Heart left ventricle (tissue), 16 donors: ENCODE measurements at regions not wholly inside any gene's neighbourhood (a gene's known extent, or its start where the extent isn't known, plus 50 kb on each side); places are given as distances from the start of the nearest gene placed in this dataset.

Experiments used
- ATAC-seq, 4 donors: fragments of 200-7000 bp; cut with Tn5 transposase; one replicate each; pipeline ENCODE4 v1.9.1; 2020 to 2022; ENCODE audit warnings: moderate library complexity in 4 of 4, mild to moderate bottlenecking in 3 of 4, moderate number of reproducible peaks in 1 of 4
- DNase-seq, 5 donors: peaks; one replicate each; pipeline ENCODE4 v3.0.0-alpha.2; 2020
- H3K27ac ChIP-seq, 12 donors: fragments of 200-600 bp; sonication (generic) in 4 of 12; one replicate each; pipeline versions ENCODE4 v1.5.0 to v1.8.0; 2016 to 2022; ENCODE audit warnings: mild to moderate bottlenecking in 2 of 12
- H3K27me3 ChIP-seq, 9 donors: fragments of 200-600 bp; sonication (generic) in 2 of 9; one replicate each; pipeline versions ENCODE4 v1.5.1 to v1.8.0; 2016 to 2022; ENCODE audit warnings: mild to moderate bottlenecking in 3 of 9
- H3K36me3 ChIP-seq, 9 donors: fragments of 200-600 bp; sonication (generic) in 2 of 9; one replicate each; pipeline versions ENCODE4 v1.5.0 to v1.8.0; 2018 to 2022; ENCODE audit warnings: mild to moderate bottlenecking in 2 of 9
- H3K4me1 ChIP-seq, 12 donors: fragments of 200-600 bp; sonication (generic) in 4 of 12; one replicate each; pipeline versions ENCODE4 v1.5.0 to v1.8.0; 2016 to 2022; ENCODE audit warnings: mild to moderate bottlenecking in 3 of 12
- H3K4me3 ChIP-seq, 12 donors: fragments of 200-600 bp; sonication (generic) in 4 of 12; one replicate each; pipeline versions ENCODE4 v1.5.0 to v1.8.0; 2017 to 2022; ENCODE audit warnings: mild to moderate bottlenecking in 9 of 12, moderate library complexity in 4 of 12
- H3K9me3 ChIP-seq, 12 donors: fragments of 200-600 bp; sonication (generic) in 4 of 12; one replicate each; pipeline versions ENCODE4 v1.5.0 to v1.8.0; 2016 to 2022; ENCODE audit warnings: mild to moderate bottlenecking in 1 of 12
- POLR2A ChIP-seq, 2 donors: fragments of 450-650 bp; IDR thresholded peaks; one replicate each; pipeline ENCODE4 v1.6.1; 2017; ENCODE audit warnings: antibody characterized with exemption in 2 of 2, mild to moderate bottlenecking in 2 of 2, moderate library complexity in 2 of 2
- WGBS, 4 donors: extraction: QIAGEN DNeasy Blood & Tissue Kit in 2 of 4; methylation state at CpG; one replicate each; pipeline versions ENCODE4 v1.1.5 to v1.1.7; 2013 to 2018; 5-methylcytosine and 5-hydroxymethylcytosine counted together
- intact Hi-C, 10 donors: fragments of 100-400 bp; cut with DNase I; formaldehyde crosslinking; loops; one replicate each; pipeline versions ENCODE4 v1.11.1 to v1.14.2; 2022
- TF ChIP-seq, protein P1 (sequence below), 12 donors: fragments of 200-600 bp; sonication (generic) in 4 of 12; IDR thresholded peaks; one replicate each; pipeline versions ENCODE4 v1.5.0 to v1.8.0; 2018 to 2022; ENCODE audit warnings: antibody characterized with exemption in 12 of 12, mild to moderate bottlenecking in 5 of 12
- donor health status: ischemic (EF 13 %, LVEDD 7.1; RV severe dilation, severe dysfunction).
- donor health status: healthy with polysubstance abuse.
- donor health status: DM: no; HTN: yes; CAD: no.
- donor health status: DM: no; HTN: no; CAD: no.
- donor health status: ischemic (EF 25% LVEDD 6.9; RV normal size, moderate dysfunction).
- donor health status: ischemic (EF 25% LVEDD 5.7; RV mildly dilated, moderate dysfunction).
- donor health status: healthy.
- donor health status: DM: yes; HTN: yes; CAD: no.
- donor health status: ischemic (EF 35%, LVEDD 5.7; RV mildly dilated, moderate dysfunction).
- donor health status: nonischemic (EF 11% LVEDD 7.7; RV severe dilation, severe dysfunction).
- donor health status: DM: yes; HTN: yes; CAD: no.
- donor health status: PGD.
- donor health status: ischemic (EF 29% LVEDD 5.4; RV normal size, mild dysfunction).
- donor health status: nonischemic (EF 23%, LVEDD 6.1; RV moderate dilation, normal function).

GRCh38 chr6:33960345-33961313 is 156.8 kb upstream of the MLN start:
- peaks cover 0 to 6% (median 0%) of the 10 kb centered on the region in 12 donors for H3K9me3 ChIP-seq
- H3K4me3 ChIP-seq = no peak overlapping the region
- H3K27me3 ChIP-seq = peaks cover 0 to 41% (median 14%) of the 10 kb centered on the region in 9 donors
- no peak overlapping the region for H3K27ac ChIP-seq
- WGBS, 4 donors = 66 to 73% (median 70%) methylated on average over 21 to 22 of the region's 22 CpGs
- peaks cover 0 to 8% (median 0%) of the 10 kb centered on the region in 12 donors for H3K4me1 ChIP-seq
- H3K36me3 ChIP-seq = no peaks in the 10 kb centered on the region
- peak in 1 of 5 donors; percentile 47 for DNase-seq
- intact Hi-C loops = loop anchor here in 1 of 10 donors (5.0 kb wide), 1 partner anchor 182 kb away; no protein-coding TSS in a partner anchor
- peak; percentile 32 to 68 (median 50) for ATAC-seq
- TF ChIP-seq, protein P1, sequence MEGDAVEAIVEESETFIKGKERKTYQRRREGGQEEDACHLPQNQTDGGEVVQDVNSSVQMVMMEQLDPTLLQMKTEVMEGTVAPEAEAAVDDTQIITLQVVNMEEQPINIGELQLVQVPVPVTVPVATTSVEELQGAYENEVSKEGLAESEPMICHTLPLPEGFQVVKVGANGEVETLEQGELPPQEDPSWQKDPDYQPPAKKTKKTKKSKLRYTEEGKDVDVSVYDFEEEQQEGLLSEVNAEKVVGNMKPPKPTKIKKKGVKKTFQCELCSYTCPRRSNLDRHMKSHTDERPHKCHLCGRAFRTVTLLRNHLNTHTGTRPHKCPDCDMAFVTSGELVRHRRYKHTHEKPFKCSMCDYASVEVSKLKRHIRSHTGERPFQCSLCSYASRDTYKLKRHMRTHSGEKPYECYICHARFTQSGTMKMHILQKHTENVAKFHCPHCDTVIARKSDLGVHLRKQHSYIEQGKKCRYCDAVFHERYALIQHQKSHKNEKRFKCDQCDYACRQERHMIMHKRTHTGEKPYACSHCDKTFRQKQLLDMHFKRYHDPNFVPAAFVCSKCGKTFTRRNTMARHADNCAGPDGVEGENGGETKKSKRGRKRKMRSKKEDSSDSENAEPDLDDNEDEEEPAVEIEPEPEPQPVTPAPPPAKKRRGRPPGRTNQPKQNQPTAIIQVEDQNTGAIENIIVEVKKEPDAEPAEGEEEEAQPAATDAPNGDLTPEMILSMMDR (IDR thresholded peaks at IDR 0.05) = no peak
- no peak for TF ChIP-seq POLR2A (IDR thresholded peaks at IDR 0.05)

DNA sequence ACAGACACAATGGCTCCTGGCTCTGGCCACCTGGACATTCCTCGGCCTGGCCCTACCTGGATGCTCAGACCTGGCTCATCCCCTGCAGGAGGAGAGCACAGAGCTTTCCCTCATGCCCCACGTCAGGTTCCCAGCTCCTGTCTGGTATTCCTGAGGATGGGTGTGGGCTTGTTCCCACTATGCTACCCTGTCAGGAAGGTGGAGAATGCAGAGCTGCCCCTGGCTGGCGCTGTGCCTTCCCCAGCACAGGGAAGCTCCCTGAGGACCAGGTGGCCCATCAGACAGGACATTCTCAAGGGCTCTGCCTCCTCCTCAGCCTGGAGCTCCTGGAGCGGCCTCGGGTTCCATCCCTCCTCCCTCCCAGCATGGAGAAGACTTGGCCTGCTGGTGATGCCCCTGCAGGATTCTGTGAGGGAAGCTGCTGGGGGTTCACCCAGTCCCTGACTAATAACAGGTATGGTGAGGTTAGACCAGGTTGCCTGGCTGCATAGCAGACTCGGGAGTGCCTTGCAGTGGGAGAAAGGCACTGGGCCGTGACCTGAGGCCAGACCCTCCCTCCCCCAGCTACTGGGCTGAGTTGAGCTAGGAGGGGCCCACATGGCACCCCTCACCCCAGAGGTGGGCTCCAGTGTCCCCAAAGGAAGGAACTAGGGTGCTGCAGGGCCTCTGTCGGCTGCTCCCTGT is 156.0 kb upstream of the MLN start:
- H3K9me3 ChIP-seq = peaks cover 0 to 6% (median 0%) of the 10 kb centered on the region in 12 donors
- no peak for ATAC-seq
- H3K27me3 ChIP-seq = peaks cover 0 to 33% (median 9%) of the 10 kb centered on the region in 9 donors
- peaks cover 0 to 8% (median 0%) of the 10 kb centered on the region in 12 donors for H3K4me1 ChIP-seq
- no peak for TF ChIP-seq POLR2A (IDR thresholded peaks at IDR 0.05)
- TF ChIP-seq, protein P1 (IDR thresholded peaks at IDR 0.05) = no peak
- WGBS, 4 donors = 74 to 86% (median 82%) methylated on average over 2 to 8 of the region's 8 CpGs
- no peak overlapping the region for H3K4me3 ChIP-seq
- intact Hi-C loops = loop anchor here in 1 of 10 donors (5.0 kb wide), 1 partner anchor 182 kb away; no protein-coding TSS in a partner anchor
- H3K27ac ChIP-seq = no peak overlapping the region
- DNase-seq = peak in 1 of 5 donors; percentile 40
- no peaks in the 10 kb centered on the region for H3K36me3 ChIP-seq

DNA sequence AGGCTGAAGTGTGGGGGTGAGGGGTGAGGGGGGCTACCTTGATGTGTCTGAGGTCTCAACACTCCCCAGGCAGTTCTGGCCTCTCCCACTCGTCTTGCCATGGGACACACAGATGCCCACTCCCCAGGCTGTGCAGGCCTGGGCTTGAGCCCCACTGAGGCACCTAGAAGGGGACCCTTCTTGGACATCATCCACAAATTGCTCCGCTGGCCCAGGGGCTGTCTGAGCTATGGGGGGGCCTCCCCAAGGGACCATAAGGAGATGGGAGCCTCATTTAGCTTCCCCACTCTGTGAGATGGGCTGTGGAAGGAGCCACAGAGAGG is 155.5 kb upstream of the MLN start:
- no peak overlapping the region for H3K4me3 ChIP-seq
- DNase-seq = peak in 1 of 5 donors; percentile 32
- H3K4me1 ChIP-seq = peaks cover 0 to 8% (median 0%) of the 10 kb centered on the region in 12 donors
- H3K36me3 ChIP-seq = no peaks in the 10 kb centered on the region
- intact Hi-C loops = no loop called here
- H3K9me3 ChIP-seq = peaks cover 0 to 2% (median 0%) of the 10 kb centered on the region in 12 donors
- TF ChIP-seq, protein P1 (IDR thresholded peaks at IDR 0.05) = no peak
- no peak for TF ChIP-seq POLR2A (IDR thresholded peaks at IDR 0.05)
- no peak overlapping the region for H3K27ac ChIP-seq
- peaks cover 0 to 28% (median 8%) of the 10 kb centered on the region in 9 donors for H3K27me3 ChIP-seq
- ATAC-seq = peak in 1 of 4 donors; percentile 5
- WGBS, 4 donors = 17 to 90% (median 65%) methylated on average over 1 to 2 of the region's 2 CpGs
